ENCODE measurements at regions not wholly inside any gene's neighbourhood (a gene's known extent, or its start where the extent isn't known, plus 50 kb on each side); places are given as distances from the start of the nearest gene placed in this dataset.

DNA sequence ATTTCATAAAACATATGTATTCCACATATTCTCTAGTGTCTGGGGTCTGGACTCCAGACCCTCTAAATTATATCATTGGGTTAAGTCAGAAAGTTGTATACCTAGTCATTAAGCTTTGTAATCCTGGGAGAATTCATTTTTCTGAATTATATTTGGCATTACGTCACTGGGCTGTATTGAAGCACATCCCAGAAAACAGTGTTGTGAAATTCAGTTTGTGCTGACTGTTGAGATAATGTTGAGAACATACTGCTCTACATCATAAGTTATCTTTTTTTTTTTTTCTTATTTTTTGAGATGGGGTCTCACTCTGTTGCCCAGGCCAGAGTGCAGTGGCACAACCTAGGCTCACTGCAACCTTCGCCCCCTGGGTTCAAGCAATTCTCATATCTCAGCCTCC lies 153.1 kb upstream of the STT3B start:
- H3K27ac ChIP-seq (ENCODE audit: insufficient read length, low read depth, low read length) = no peak overlapping the region
- H2BK120ac ChIP-seq (ENCODE audit: low read depth, low read length, poor library complexity, severe bottlenecking) = no peak overlapping the region
- no peak overlapping the region for H3K4me3 Mint-ChIP-seq
- no peak overlapping the region for H2BK12ac ChIP-seq (ENCODE audit: insufficient read length, low read depth, low read length)
- no peak overlapping the region for H2AFZ ChIP-seq (ENCODE audit: low read length)
- no peaks in the 10 kb centered on the region for H3K79me2 ChIP-seq (ENCODE audit: insufficient read depth, low read length)
- H4K91ac ChIP-seq (ENCODE audit: insufficient read length, low read depth, low read length) = no peak overlapping the region
- H2AK5ac ChIP-seq (ENCODE audit: insufficient read length, low read length) = no peak overlapping the region
- no peaks in the 10 kb centered on the region for H3K27me3 ChIP-seq (ENCODE audit: insufficient read depth, low read length)
- H3K23me2 ChIP-seq (ENCODE audit: insufficient read length, low read depth, low read length, poor library complexity, severe bottlenecking) = no peaks in the 10 kb centered on the region
- H3K56ac ChIP-seq (ENCODE audit: insufficient read length, low read depth, low read length) = no peak overlapping the region
- no peak overlapping the region for H2BK5ac ChIP-seq (ENCODE audit: insufficient read length, low read length)
- no peaks in the 10 kb centered on the region for H4K20me1 ChIP-seq (ENCODE audit: control insufficient read depth, insufficient read depth, insufficient read length)
- DNase-seq = no peak
- TF ChIP-seq, protein P1, sequence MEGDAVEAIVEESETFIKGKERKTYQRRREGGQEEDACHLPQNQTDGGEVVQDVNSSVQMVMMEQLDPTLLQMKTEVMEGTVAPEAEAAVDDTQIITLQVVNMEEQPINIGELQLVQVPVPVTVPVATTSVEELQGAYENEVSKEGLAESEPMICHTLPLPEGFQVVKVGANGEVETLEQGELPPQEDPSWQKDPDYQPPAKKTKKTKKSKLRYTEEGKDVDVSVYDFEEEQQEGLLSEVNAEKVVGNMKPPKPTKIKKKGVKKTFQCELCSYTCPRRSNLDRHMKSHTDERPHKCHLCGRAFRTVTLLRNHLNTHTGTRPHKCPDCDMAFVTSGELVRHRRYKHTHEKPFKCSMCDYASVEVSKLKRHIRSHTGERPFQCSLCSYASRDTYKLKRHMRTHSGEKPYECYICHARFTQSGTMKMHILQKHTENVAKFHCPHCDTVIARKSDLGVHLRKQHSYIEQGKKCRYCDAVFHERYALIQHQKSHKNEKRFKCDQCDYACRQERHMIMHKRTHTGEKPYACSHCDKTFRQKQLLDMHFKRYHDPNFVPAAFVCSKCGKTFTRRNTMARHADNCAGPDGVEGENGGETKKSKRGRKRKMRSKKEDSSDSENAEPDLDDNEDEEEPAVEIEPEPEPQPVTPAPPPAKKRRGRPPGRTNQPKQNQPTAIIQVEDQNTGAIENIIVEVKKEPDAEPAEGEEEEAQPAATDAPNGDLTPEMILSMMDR (conservative IDR thresholded peaks at IDR 0.05) = no peak
- H3K9me3 ChIP-seq (ENCODE audit: control insufficient read depth, low read depth, low read length) = no peaks in the 10 kb centered on the region
- no peak overlapping the region for H3K27ac Mint-ChIP-seq
- H3K79me1 ChIP-seq (ENCODE audit: insufficient read depth, low read depth, low read length, poor library complexity, severe bottlenecking) = no peaks in the 10 kb centered on the region
- no peaks in the 10 kb centered on the region for H3K36me3 Mint-ChIP-seq (ENCODE audit: insufficient read depth in 1 of 3, low read depth in 3 of 3)
- H4K5ac ChIP-seq (ENCODE audit: insufficient read length, low read depth, low read length) = no peak overlapping the region
- H3T11ph ChIP-seq (ENCODE audit: low read length) = no peak overlapping the region
- H3K4me2 ChIP-seq (ENCODE audit: insufficient read depth, insufficient read length, low read length) = no peak overlapping the region
- H3K18ac ChIP-seq (ENCODE audit: insufficient read length, low read depth, low read length) = no peak overlapping the region
- no peaks in the 10 kb centered on the region for H3K4me1 ChIP-seq (ENCODE audit: insufficient read depth, low read length)
- no peak overlapping the region for H2BK20ac ChIP-seq (ENCODE audit: low read depth, low read length, poor library complexity, severe bottlenecking)
- no peaks in the 10 kb centered on the region for H3K9me3 Mint-ChIP-seq
- H3K4me1 Mint-ChIP-seq = no peaks in the 10 kb centered on the region
- no peak overlapping the region for H3K23ac ChIP-seq (ENCODE audit: insufficient read length, low read depth, low read length)
- no peak overlapping the region for H4K8ac ChIP-seq (replicated peaks; ENCODE audit: insufficient read length, low read depth, low read length)
- H3K27me3 Mint-ChIP-seq (ENCODE audit: low read depth) = no peaks in the 10 kb centered on the region; the same call in 1 of the 2 replicates
- H2BK15ac ChIP-seq (ENCODE audit: low read depth, low read length) = no peak overlapping the region
- no peak overlapping the region for H3K14ac ChIP-seq (ENCODE audit: insufficient read depth, low read length)
- no peak overlapping the region for H3K9ac ChIP-seq (ENCODE audit: extremely low read depth, insufficient read length, low read length)
- WGBS (ENCODE audit: extremely low coverage, insufficient read length, low lambda C conversion rate) = no CpG with 5 or more reads among the region's 2 CpGs
- H3K4ac ChIP-seq (ENCODE audit: low read depth, low read length) = no peak overlapping the region
